ENCODE measurements at regions not wholly inside any gene's neighbourhood (a gene's known extent, or its start where the extent isn't known, plus 50 kb on each side); places are given as distances from the start of the nearest gene placed in this dataset.

- TF ChIP-seq, protein P1, sequence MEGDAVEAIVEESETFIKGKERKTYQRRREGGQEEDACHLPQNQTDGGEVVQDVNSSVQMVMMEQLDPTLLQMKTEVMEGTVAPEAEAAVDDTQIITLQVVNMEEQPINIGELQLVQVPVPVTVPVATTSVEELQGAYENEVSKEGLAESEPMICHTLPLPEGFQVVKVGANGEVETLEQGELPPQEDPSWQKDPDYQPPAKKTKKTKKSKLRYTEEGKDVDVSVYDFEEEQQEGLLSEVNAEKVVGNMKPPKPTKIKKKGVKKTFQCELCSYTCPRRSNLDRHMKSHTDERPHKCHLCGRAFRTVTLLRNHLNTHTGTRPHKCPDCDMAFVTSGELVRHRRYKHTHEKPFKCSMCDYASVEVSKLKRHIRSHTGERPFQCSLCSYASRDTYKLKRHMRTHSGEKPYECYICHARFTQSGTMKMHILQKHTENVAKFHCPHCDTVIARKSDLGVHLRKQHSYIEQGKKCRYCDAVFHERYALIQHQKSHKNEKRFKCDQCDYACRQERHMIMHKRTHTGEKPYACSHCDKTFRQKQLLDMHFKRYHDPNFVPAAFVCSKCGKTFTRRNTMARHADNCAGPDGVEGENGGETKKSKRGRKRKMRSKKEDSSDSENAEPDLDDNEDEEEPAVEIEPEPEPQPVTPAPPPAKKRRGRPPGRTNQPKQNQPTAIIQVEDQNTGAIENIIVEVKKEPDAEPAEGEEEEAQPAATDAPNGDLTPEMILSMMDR (IDR thresholded peaks at IDR 0.05) = no peak
- no peak for TF ChIP-seq POLR2A (IDR thresholded peaks at IDR 0.05)
Measured at GRCh38 chr10:6667150-6667549, 87.1 kb upstream of the PRKCQ start.
